GM23338 (cell line): ENCODE measurements at regions not wholly inside any gene's neighbourhood (a gene's known extent, or its start where the extent isn't known, plus 50 kb on each side); places are given as distances from the start of the nearest gene placed in this dataset.

ENCODE experiments used
- ATAC-seq: fragments of 200-7000 bp; cut with Tn5 transposase; 3 replicates; pipeline ENCODE4 v1.9.1; 2020
- DNase-seq: peaks from one replicate; pipeline ENCODE4 v3.0.0-alpha.2; 2015; ENCODE audit warnings: low spot score
- H2AFZ ChIP-seq: fragments of 200-600 bp; sonication (generic); 2 replicates; pipeline ENCODE4 v1.8.0; 2016; ENCODE audit warnings: antibody characterized with exemption, mild to moderate bottlenecking, moderate library complexity
- H3F3A ChIP-seq: fragments of 200-600 bp; sonication (generic); replicated peaks from 2 replicates; pipeline ENCODE4 v1.8.0; 2017; ENCODE audit warnings: antibody characterized with exemption, mixed run types, low read depth
- H3K27ac ChIP-seq: fragments of 200-600 bp; sonication (generic); 2 replicates; pipeline ENCODE4 v1.6.1; 2016; ENCODE audit warnings: low read depth
- H3K27me3 ChIP-seq: fragments of 200-600 bp; sonication (generic); 2 replicates; pipeline ENCODE4 v1.8.0; 2016; ENCODE audit warnings: mild to moderate bottlenecking, mixed run types, moderate library complexity; ENCODE audit not compliant: insufficient read depth
- H3K36me3 ChIP-seq: fragments of 200-600 bp; sonication (generic); 2 replicates; pipeline ENCODE4 v1.8.0; 2016; ENCODE audit warnings: mild to moderate bottlenecking; ENCODE audit not compliant: insufficient read depth
- H3K4me1 ChIP-seq: fragments of 200-600 bp; sonication (generic); 2 replicates; pipeline ENCODE4 v1.8.0; 2016; ENCODE audit warnings: mild to moderate bottlenecking, moderate library complexity; ENCODE audit not compliant: insufficient read depth
- H3K4me2 ChIP-seq: fragments of 200-600 bp; sonication (generic); 2 replicates; pipeline ENCODE4 v1.7.1; 2017; ENCODE audit warnings: mixed run types
- H3K4me3 ChIP-seq: fragments of 200-600 bp; sonication (generic); 2 replicates; pipeline ENCODE4 v1.6.1; 2016; ENCODE audit warnings: mixed run types
- H3K79me2 ChIP-seq: fragments of 200-600 bp; sonication (generic); replicated peaks from 2 replicates; pipeline ENCODE4 v1.8.0; 2017; ENCODE audit warnings: mild to moderate bottlenecking; ENCODE audit not compliant: insufficient read depth
- H3K9me2 ChIP-seq: fragments of 200-600 bp; sonication (generic); 2 replicates; pipeline ENCODE4 v1.8.0; 2017; ENCODE audit not compliant: insufficient read depth
- H4K20me1 ChIP-seq: fragments of 200-600 bp; sonication (generic); replicated peaks from 2 replicates; pipeline ENCODE4 v1.8.0; 2017; ENCODE audit warnings: mild to moderate bottlenecking; ENCODE audit not compliant: insufficient read depth
- H3K27ac Mint-ChIP-seq: 2 replicates; pipeline ENCODE4 v1.8.0; 2020; ENCODE audit warnings: inconsistent platforms, mild to moderate bottlenecking, moderate library complexity, mixed read lengths
- H3K27me3 Mint-ChIP-seq: 3 replicates; pipeline ENCODE4 v1.8.0; 2022; ENCODE audit warnings: low read depth, mild to moderate bottlenecking, moderate library complexity, mixed read lengths, inconsistent platforms; ENCODE audit not compliant: insufficient read depth, poor library complexity
- H3K36me3 Mint-ChIP-seq: 3 replicates; pipeline ENCODE4 v1.8.0; 2021; ENCODE audit warnings: low read depth, mild to moderate bottlenecking, inconsistent platforms, moderate library complexity, mixed read lengths
- H3K4me1 Mint-ChIP-seq: 3 replicates; pipeline ENCODE4 v1.8.0; 2020; ENCODE audit warnings: mild to moderate bottlenecking, inconsistent platforms, mixed read lengths
- H3K4me3 Mint-ChIP-seq: 3 replicates; pipeline ENCODE4 v1.8.0; 2021; ENCODE audit warnings: moderate library complexity, mild to moderate bottlenecking, inconsistent platforms, mixed read lengths
- H3K9me3 Mint-ChIP-seq: 3 replicates; pipeline ENCODE4 v1.8.0; 2020; ENCODE audit warnings: moderate library complexity, mild to moderate bottlenecking, inconsistent platforms, mixed read lengths
- EZH2phosphoT487 ChIP-seq: fragments of 200-600 bp; sonication (generic); IDR thresholded peaks from one replicate; pipeline ENCODE4 v1.8.1; 2018; ENCODE audit warnings: antibody characterized with exemption; ENCODE audit not compliant: unreplicated experiment
- NANOG ChIP-seq: IDR thresholded peaks from 2 replicates; pipeline ENCODE4 v1.6.1; 2016; ENCODE audit warnings: antibody characterized with exemption, borderline replicate concordance
- ZNF331 ChIP-seq: fragments of 250-450 bp; sonication (Bioruptor Pico); IDR thresholded peaks from 2 replicates; pipeline ENCODE4 v1.5.0; 2020; ENCODE audit warnings: low read depth, mild to moderate bottlenecking, moderate library complexity
- TF ChIP-seq, protein P1 (sequence below): fragments of 250-450 bp; sonication (Bioruptor Pico); IDR thresholded peaks from 2 replicates; pipeline ENCODE4 v1.5.0; 2020; ENCODE audit warnings: mild to moderate bottlenecking, moderate library complexity

DNA sequence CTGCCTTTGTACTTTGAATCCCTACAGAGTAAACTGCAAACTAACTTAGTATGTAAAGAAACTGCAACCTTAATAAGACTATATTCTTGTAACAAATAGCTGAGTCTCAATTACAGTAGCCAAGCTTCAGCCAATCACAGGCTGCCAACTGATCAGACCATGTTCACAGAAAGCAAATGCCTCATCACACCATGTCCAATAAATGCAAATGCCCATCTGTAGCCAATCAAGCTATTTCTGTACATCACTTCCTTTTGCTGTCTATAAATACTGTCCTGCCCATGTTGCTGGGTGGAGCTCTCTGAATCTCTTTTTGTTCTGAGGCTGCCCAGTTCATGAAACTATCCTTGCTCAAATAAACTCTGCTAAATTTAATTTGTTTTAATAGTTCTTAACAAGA, 531.7 kb upstream of the TOM1L1 start:
- Histone ChIP-seq H3K9me2 (no peaks in the 10 kb centered on the region), H3K4me3 (no peak overlapping the region), H3K36me3 (no peaks in the 10 kb centered on the region), H3K27me3 (no peaks in the 10 kb centered on the region), H4K20me1 (no peaks in the 10 kb centered on the region), H3K4me1 (peaks cover 21% of the 10 kb centered on the region), H3K4me2 (no peak overlapping the region), H3K27ac (no peak overlapping the region), H3F3A (no peaks in the 10 kb centered on the region), H3K79me2 (no peaks in the 10 kb centered on the region), H2AFZ (no peak overlapping the region)
- ATAC-seq = no peak
- Mint-ChIP-seq H3K4me3 (no peak overlapping the region), H3K36me3 (peaks cover 21% of the 10 kb centered on the region), H3K27me3 (no peaks in the 10 kb centered on the region), H3K27ac (no peak overlapping the region), H3K9me3 (peaks cover 12% of the 10 kb centered on the region), H3K4me1 (peaks cover 17% of the 10 kb centered on the region)
- DNase-seq = no peak
- no peak for TF ChIP-seq NANOG
- TF ChIP-seq, protein P1, sequence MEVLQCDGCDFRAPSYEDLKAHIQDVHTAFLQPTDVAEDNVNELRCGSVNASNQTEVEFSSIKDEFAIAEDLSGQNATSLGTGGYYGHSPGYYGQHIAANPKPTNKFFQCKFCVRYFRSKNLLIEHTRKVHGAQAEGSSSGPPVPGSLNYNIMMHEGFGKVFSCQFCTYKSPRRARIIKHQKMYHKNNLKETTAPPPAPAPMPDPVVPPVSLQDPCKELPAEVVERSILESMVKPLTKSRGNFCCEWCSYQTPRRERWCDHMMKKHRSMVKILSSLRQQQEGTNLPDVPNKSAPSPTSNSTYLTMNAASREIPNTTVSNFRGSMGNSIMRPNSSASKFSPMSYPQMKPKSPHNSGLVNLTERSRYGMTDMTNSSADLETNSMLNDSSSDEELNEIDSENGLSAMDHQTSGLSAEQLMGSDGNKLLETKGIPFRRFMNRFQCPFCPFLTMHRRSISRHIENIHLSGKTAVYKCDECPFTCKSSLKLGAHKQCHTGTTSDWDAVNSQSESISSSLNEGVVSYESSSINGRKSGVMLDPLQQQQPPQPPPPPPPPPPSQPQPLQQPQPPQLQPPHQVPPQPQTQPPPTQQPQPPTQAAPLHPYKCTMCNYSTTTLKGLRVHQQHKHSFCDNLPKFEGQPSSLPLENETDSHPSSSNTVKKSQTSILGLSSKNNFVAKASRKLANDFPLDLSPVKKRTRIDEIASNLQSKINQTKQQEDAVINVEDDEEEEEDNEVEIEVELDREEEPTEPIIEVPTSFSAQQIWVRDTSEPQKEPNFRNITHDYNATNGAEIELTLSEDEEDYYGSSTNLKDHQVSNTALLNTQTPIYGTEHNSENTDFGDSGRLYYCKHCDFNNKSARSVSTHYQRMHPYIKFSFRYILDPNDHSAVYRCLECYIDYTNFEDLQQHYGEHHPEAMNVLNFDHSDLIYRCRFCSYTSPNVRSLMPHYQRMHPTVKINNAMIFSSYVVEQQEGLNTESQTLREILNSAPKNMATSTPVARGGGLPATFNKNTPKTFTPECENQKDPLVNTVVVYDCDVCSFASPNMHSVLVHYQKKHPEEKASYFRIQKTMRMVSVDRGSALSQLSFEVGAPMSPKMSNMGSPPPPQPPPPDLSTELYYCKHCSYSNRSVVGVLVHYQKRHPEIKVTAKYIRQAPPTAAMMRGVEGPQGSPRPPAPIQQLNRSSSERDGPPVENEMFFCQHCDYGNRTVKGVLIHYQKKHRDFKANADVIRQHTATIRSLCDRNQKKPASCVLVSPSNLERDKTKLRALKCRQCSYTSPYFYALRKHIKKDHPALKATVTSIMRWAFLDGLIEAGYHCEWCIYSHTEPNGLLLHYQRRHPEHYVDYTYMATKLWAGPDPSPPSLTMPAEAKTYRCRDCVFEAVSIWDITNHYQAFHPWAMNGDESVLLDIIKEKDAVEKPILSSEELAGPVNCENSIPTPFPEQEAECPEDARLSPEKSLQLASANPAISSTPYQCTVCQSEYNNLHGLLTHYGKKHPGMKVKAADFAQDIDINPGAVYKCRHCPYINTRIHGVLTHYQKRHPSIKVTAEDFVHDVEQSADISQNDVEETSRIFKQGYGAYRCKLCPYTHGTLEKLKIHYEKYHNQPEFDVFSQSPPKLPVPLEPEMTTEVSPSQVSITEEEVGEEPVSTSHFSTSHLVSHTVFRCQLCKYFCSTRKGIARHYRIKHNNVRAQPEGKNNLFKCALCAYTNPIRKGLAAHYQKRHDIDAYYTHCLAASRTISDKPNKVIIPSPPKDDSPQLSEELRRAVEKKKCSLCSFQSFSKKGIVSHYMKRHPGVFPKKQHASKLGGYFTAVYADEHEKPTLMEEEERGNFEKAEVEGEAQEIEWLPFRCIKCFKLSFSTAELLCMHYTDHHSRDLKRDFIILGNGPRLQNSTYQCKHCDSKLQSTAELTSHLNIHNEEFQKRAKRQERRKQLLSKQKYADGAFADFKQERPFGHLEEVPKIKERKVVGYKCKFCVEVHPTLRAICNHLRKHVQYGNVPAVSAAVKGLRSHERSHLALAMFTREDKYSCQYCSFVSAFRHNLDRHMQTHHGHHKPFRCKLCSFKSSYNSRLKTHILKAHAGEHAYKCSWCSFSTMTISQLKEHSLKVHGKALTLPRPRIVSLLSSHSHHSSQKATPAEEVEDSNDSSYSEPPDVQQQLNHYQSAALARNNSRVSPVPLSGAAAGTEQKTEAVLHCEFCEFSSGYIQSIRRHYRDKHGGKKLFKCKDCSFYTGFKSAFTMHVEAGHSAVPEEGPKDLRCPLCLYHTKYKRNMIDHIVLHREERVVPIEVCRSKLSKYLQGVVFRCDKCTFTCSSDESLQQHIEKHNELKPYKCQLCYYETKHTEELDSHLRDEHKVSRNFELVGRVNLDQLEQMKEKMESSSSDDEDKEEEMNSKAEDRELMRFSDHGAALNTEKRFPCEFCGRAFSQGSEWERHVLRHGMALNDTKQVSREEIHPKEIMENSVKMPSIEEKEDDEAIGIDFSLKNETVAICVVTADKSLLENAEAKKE (CRISPR knock-in tag) = no peak

GRCh38 chr17:54372069-54372749, 528.4 kb upstream of the TOM1L1 start:
- peak; percentile 63 for DNase-seq
- TF ChIP-seq, protein P1 (CRISPR knock-in tag) = no peak
- TF ChIP-seq EZH2phosphoT487 (no peak), ZNF331 (CRISPR knock-in tag) (no peak)

More at GRCh38 chr17:54372069-54372749, 528.4 kb upstream of the TOM1L1 start:
- Histone ChIP-seq H3K79me2 (no peaks in the 10 kb centered on the region), H3K9me2 (no peaks in the 10 kb centered on the region), H3F3A (no peaks in the 10 kb centered on the region), H2AFZ (0 out of 2 replicates have a peak overlapping the region, but pooled peaks have one; percentile 8), H3K4me3 (0 out of 2 replicates have a peak overlapping the region, but pooled peaks have one; percentile 3), H3K27me3 (no peaks in the 10 kb centered on the region), H3K27ac (no peak overlapping the region), H4K20me1 (no peaks in the 10 kb centered on the region), H3K4me1 (peaks cover 30% of the 10 kb centered on the region), H3K4me2 (peak overlapping the region; percentile 45), H3K36me3 (no peaks in the 10 kb centered on the region)
- no peaks in the 10 kb centered on the region for H3K27me3 Mint-ChIP-seq
- peaks cover 12% of the 10 kb centered on the region for H3K9me3 Mint-ChIP-seq
- peaks cover 16% of the 10 kb centered on the region for H3K4me1 Mint-ChIP-seq
- H3K4me3 Mint-ChIP-seq = no peak overlapping the region
- peak overlapping the region; percentile 68 for H3K27ac Mint-ChIP-seq
- H3K36me3 Mint-ChIP-seq = peaks cover 21% of the 10 kb centered on the region
- peak; percentile 68 for ATAC-seq
